ENCODE measurements at regions not wholly inside any gene's neighbourhood (a gene's known extent, or its start where the extent isn't known, plus 50 kb on each side); places are given as distances from the start of the nearest gene placed in this dataset.

GRCh38 chr16:35569413-35569812, 2110.0 kb downstream of the TP53TG3F start:
- Mint-ChIP-seq H3K4me1 (no peaks in the 10 kb centered on the region), H3K36me3 (peaks cover 88% of the 10 kb centered on the region), H3K4me3 (no peak overlapping the region), H3K27ac (no peak overlapping the region), H3K9me3 (peaks cover 86% of the 10 kb centered on the region), H3K27me3 (ENCODE audit: low read depth) (peaks cover 13% of the 10 kb centered on the region)
- ChIA-PET POLR2A (no interaction called here), CTCF (no interaction called here)
- DNase-seq (ENCODE audit: low spot score) = no peak
- TF ChIP-seq PRRX2 (CRISPR knock-in tag; IDR thresholded peaks at IDR 0.05) = no peak
- no peak for TF ChIP-seq AFF4 (CRISPR knock-in tag; IDR thresholded peaks at IDR 0.05; ENCODE audit: borderline replicate concordance)
- no peak for TF ChIP-seq PREB (CRISPR knock-in tag; IDR thresholded peaks at IDR 0.05; ENCODE audit: borderline replicate concordance)
- no peak for TF ChIP-seq ATF2 (CRISPR knock-in tag; IDR thresholded peaks at IDR 0.05; ENCODE audit: borderline replicate concordance, low read depth)
- no peak for TF ChIP-seq ZNF425 (CRISPR knock-in tag; conservative IDR thresholded peaks at IDR 0.05)
- no peak for TF ChIP-seq NR2C2 (CRISPR knock-in tag; IDR thresholded peaks at IDR 0.05)
- no peak for TF ChIP-seq OVOL2 (CRISPR knock-in tag; IDR thresholded peaks at IDR 0.05; ENCODE audit: borderline replicate concordance)
- TF ChIP-seq ZNF232 (CRISPR knock-in tag; IDR thresholded peaks at IDR 0.05) = no peak
- no peak for TF ChIP-seq SMAD3 (CRISPR knock-in tag; IDR thresholded peaks at IDR 0.05; ENCODE audit: borderline replicate concordance)
- TF ChIP-seq MAX (CRISPR knock-in tag; IDR thresholded peaks at IDR 0.05) = no peak
- no peak for TF ChIP-seq HMGXB4 (CRISPR knock-in tag; IDR thresholded peaks at IDR 0.05)
- no peak for TF ChIP-seq ERG (CRISPR knock-in tag; IDR thresholded peaks at IDR 0.05)
- no peak for TF ChIP-seq GRHL2 (CRISPR knock-in tag; IDR thresholded peaks at IDR 0.05; ENCODE audit: insufficient replicate concordance, severe bottlenecking)
- TF ChIP-seq FOXJ3 (CRISPR knock-in tag; IDR thresholded peaks at IDR 0.05; ENCODE audit: borderline replicate concordance) = no peak
- TF ChIP-seq NFYB (CRISPR knock-in tag; conservative IDR thresholded peaks at IDR 0.05; ENCODE audit: low read depth) = no peak
- TF ChIP-seq E2F5 (CRISPR knock-in tag; IDR thresholded peaks at IDR 0.05) = no peak
- ATAC-seq = no peak

Data from WTC11 (cell line).